Naive thymus-derived CD8-positive, alpha-beta T cell (primary cell): ENCODE measurements at regions not wholly inside any gene's neighbourhood (a gene's known extent, or its start where the extent isn't known, plus 50 kb on each side); places are given as distances from the start of the nearest gene placed in this dataset.
"Not testable (repeated sequence)": the region's sequence is repeated elsewhere in the genome, so short reads cannot be mapped to it uniquely, and the experiment has no call there.

Experiments
- ATAC-seq, 2 donors: fragments of 150-1000 bp; cut with Tn5 transposase in 1 of 2; sonication (Bioruptor Pico), chemical (Tn5 transposase) in 1 of 2; 1 replicate in 1 of 2; 2 replicates in 1 of 2; pipeline ENCODE4 v1.10.0; 2021; ENCODE audit warnings: mild to moderate bottlenecking in 2 of 2, moderate library complexity in 2 of 2
- POLR2A ChIA-PET: fragments of 350-600 bp; sonication (Branson Sonifier 250); formaldehyde crosslinking; loops from one replicate; lab custom pipeline; 2021; ENCODE audit warnings: antibody characterized with exemption; lab: Charles Lee
- DNase-seq, 10 donors: peaks; one replicate each; pipeline versions ENCODE4 v3.0.0 to v3.0.0-alpha.2; 2020 to 2022
- H3K27ac Mint-ChIP-seq, 10 donors: one replicate each; pipeline ENCODE4 v1.8.0; 2020 to 2022; ENCODE audit warnings: mild to moderate bottlenecking in 10 of 10, mixed read lengths in 10 of 10, moderate library complexity in 4 of 10, inconsistent platforms in 1 of 10
- H3K27me3 Mint-ChIP-seq, 5 donors: one replicate each; pipeline ENCODE4 v1.8.0; 2021 to 2022; ENCODE audit warnings: mixed read lengths in 5 of 5
- H3K36me3 Mint-ChIP-seq, 3 donors: one replicate each; pipeline ENCODE4 v1.8.0; 2020 to 2022; ENCODE audit warnings: mixed read lengths in 3 of 3, mild to moderate bottlenecking in 2 of 3, inconsistent platforms in 1 of 3
- H3K4me1 Mint-ChIP-seq, 4 donors: one replicate each; pipeline ENCODE4 v1.8.0; 2021 to 2022; ENCODE audit warnings: mixed read lengths in 4 of 4
- H3K4me3 Mint-ChIP-seq, 10 donors: one replicate each; pipeline ENCODE4 v1.8.0; 2020 to 2022; ENCODE audit warnings: mild to moderate bottlenecking in 10 of 10, mixed read lengths in 10 of 10, moderate library complexity in 6 of 10, inconsistent platforms in 1 of 10
- H3K9me3 Mint-ChIP-seq, 9 donors: one replicate each; pipeline ENCODE4 v1.8.0; 2020 to 2022; ENCODE audit warnings: mixed read lengths in 9 of 9, mild to moderate bottlenecking in 3 of 9, inconsistent platforms in 1 of 9, moderate library complexity in 1 of 9

- Mint-ChIP-seq H3K36me3 (no peaks in the 10 kb centered on the region), H3K4me3 (no peak overlapping the region), H3K4me1 (no peaks in the 10 kb centered on the region), H3K9me3 (peaks cover 5 to 33% (median 10%) of the 10 kb centered on the region in 9 donors), H3K27me3 (no peaks in the 10 kb centered on the region), H3K27ac (no peak overlapping the region)
- DNase-seq (no peak), ATAC-seq (no peak)
- POLR2A ChIA-PET, result no interaction called here
Observed at GRCh38 chr5:23451156-23451555, 56.3 kb upstream of the PRDM9 start.

- Mint-ChIP-seq H3K36me3 (no peaks in the 10 kb centered on the region), H3K27ac (no peak overlapping the region), H3K4me1 (no peaks in the 10 kb centered on the region), H3K4me3 (no peak overlapping the region), H3K27me3 (no peaks in the 10 kb centered on the region), H3K9me3 (peaks cover 0 to 25% (median 8%) of the 10 kb centered on the region in 9 donors)
- no peak for DNase-seq
- ATAC-seq, result no peak
- POLR2A ChIA-PET, result no interaction called here
Observed at GRCh38 chr5:23450187-23450586, 57.2 kb upstream of the PRDM9 start.

- no peak for ATAC-seq
- DNase-seq, result no peak
- Mint-ChIP-seq H3K9me3 (peaks cover 0 to 23% (median 8%) of the 10 kb centered on the region in 9 donors), H3K27ac (no peak overlapping the region), H3K36me3 (no peaks in the 10 kb centered on the region), H3K4me3 (no peak overlapping the region), H3K27me3 (no peaks in the 10 kb centered on the region), H3K4me1 (no peaks in the 10 kb centered on the region)
- POLR2A ChIA-PET, result no interaction called here
Observed at GRCh38 chr5:23448627-23449026, 58.8 kb upstream of the PRDM9 start.

GRCh38 chr5:23446424-23446823 is 61.0 kb upstream of the PRDM9 start:
- Mint-ChIP-seq H3K9me3 (peaks cover 0 to 29% (median 8%) of the 10 kb centered on the region in 9 donors), H3K27me3 (no peaks in the 10 kb centered on the region), H3K27ac (no peak overlapping the region), H3K36me3 (no peaks in the 10 kb centered on the region), H3K4me3 (no peak overlapping the region), H3K4me1 (no peaks in the 10 kb centered on the region)
- DNase-seq (no peak), ATAC-seq (no peak)
- POLR2A ChIA-PET, result no interaction called here

- ATAC-seq, result no peak
- no peak overlapping the region for H3K27ac Mint-ChIP-seq
- H3K4me3 Mint-ChIP-seq, result no peak overlapping the region
- POLR2A ChIA-PET, result no interaction called here
- no peaks in the 10 kb centered on the region for H3K27me3 Mint-ChIP-seq
- no peaks in the 10 kb centered on the region for H3K4me1 Mint-ChIP-seq
- no peak for DNase-seq
- peaks cover under 1 to 37% (median 12%) of the 10 kb centered on the region in 9 donors for H3K9me3 Mint-ChIP-seq
- H3K36me3 Mint-ChIP-seq, result no peaks in the 10 kb centered on the region
Observed at GRCh38 chr5:23445573-23445972, 61.8 kb upstream of the PRDM9 start.

- Mint-ChIP-seq H3K36me3 (no peaks in the 10 kb centered on the region), H3K27ac (no peak overlapping the region), H3K4me3 (no peak overlapping the region), H3K9me3 (peaks cover 4 to 46% (median 10%) of the 10 kb centered on the region in 9 donors), H3K4me1 (no peaks in the 10 kb centered on the region), H3K27me3 (no peaks in the 10 kb centered on the region)
- DNase-seq, result no peak
- POLR2A ChIA-PET, result no interaction called here
- no peak for ATAC-seq
Observed at GRCh38 chr5:23440703-23441102, 66.7 kb upstream of the PRDM9 start.

GRCh38 chr5:23437011-23437410 is 70.4 kb upstream of the PRDM9 start:
- peaks cover 3 to 36% (median 10%) of the 10 kb centered on the region in 9 donors for H3K9me3 Mint-ChIP-seq
- H3K36me3 Mint-ChIP-seq, result no peaks in the 10 kb centered on the region
- H3K4me3 Mint-ChIP-seq, result no peak overlapping the region
- no peaks in the 10 kb centered on the region for H3K4me1 Mint-ChIP-seq
- H3K27ac Mint-ChIP-seq, result no peak overlapping the region
- DNase-seq, result no peak
- ATAC-seq, result no peak
- POLR2A ChIA-PET, result no interaction called here
- H3K27me3 Mint-ChIP-seq, result no peaks in the 10 kb centered on the region

GRCh38 chr5:23433534-23434315 is 73.7 kb upstream of the PRDM9 start:
- POLR2A ChIA-PET, result interaction anchor here (0.7 kb wide), 1 partner anchor 101 kb away, joined by 3 read pairs; no protein-coding TSS in a partner anchor
- no peak for DNase-seq
- ATAC-seq, result no peak
- Mint-ChIP-seq H3K36me3 (no peaks in the 10 kb centered on the region), H3K4me1 (no peaks in the 10 kb centered on the region), H3K9me3 (peaks cover 0 to 20% (median 5%) of the 10 kb centered on the region in 9 donors), H3K27me3 (no peaks in the 10 kb centered on the region), H3K27ac (no peak overlapping the region), H3K4me3 (no peak overlapping the region)

- POLR2A ChIA-PET, result no interaction called here
- H3K27me3 Mint-ChIP-seq, result no peaks in the 10 kb centered on the region
- H3K9me3 Mint-ChIP-seq, result peaks cover 3 to 15% (median 9%) of the 10 kb centered on the region in 9 donors
- H3K36me3 Mint-ChIP-seq, result no peaks in the 10 kb centered on the region
- no peak overlapping the region for H3K4me3 Mint-ChIP-seq
- no peaks in the 10 kb centered on the region for H3K4me1 Mint-ChIP-seq
- no peak for ATAC-seq
- DNase-seq, result no peak
- H3K27ac Mint-ChIP-seq, result no peak overlapping the region
Observed at GRCh38 chr5:23428705-23429104, 78.7 kb upstream of the PRDM9 start.

- DNase-seq, H3K4me3 Mint-ChIP-seq, H3K36me3 Mint-ChIP-seq, H3K4me1 Mint-ChIP-seq, H3K27ac Mint-ChIP-seq, H3K27me3 Mint-ChIP-seq, POLR2A ChIA-PET, ATAC-seq: not testable (repeated sequence)
- peaks cover 6 to 30% (median 13%) of the 10 kb centered on the region in 9 donors for H3K9me3 Mint-ChIP-seq
Observed at GRCh38 chr5:23420214-23420613, 87.2 kb upstream of the PRDM9 start.

- Mint-ChIP-seq H3K9me3 (peaks cover 8 to 33% (median 13%) of the 10 kb centered on the region in 9 donors), H3K4me3 (no peak overlapping the region), H3K4me1 (no peaks in the 10 kb centered on the region), H3K27ac (no peak overlapping the region), H3K27me3 (no peaks in the 10 kb centered on the region), H3K36me3 (no peaks in the 10 kb centered on the region)
- ATAC-seq (no peak), DNase-seq (no peak)
- POLR2A ChIA-PET, result no interaction called here
Observed at GRCh38 chr5:23419115-23419514, 88.3 kb upstream of the PRDM9 start.

- POLR2A ChIA-PET, result no interaction called here
- no peak overlapping the region for H3K4me3 Mint-ChIP-seq
- no peaks in the 10 kb centered on the region for H3K36me3 Mint-ChIP-seq
- DNase-seq, result no peak
- peaks cover 2 to 34% (median 13%) of the 10 kb centered on the region in 9 donors for H3K9me3 Mint-ChIP-seq
- no peaks in the 10 kb centered on the region for H3K4me1 Mint-ChIP-seq
- H3K27ac Mint-ChIP-seq, result no peak overlapping the region
- H3K27me3 Mint-ChIP-seq, result no peaks in the 10 kb centered on the region
- ATAC-seq, result no peak
Observed at GRCh38 chr5:23412515-23412914, 94.9 kb upstream of the PRDM9 start.

GRCh38 chr5:23411994-23412393 is 95.4 kb upstream of the PRDM9 start:
- no peaks in the 10 kb centered on the region for H3K27me3 Mint-ChIP-seq
- no peak overlapping the region for H3K27ac Mint-ChIP-seq
- POLR2A ChIA-PET, result no interaction called here
- H3K4me3 Mint-ChIP-seq, result no peak overlapping the region
- no peaks in the 10 kb centered on the region for H3K4me1 Mint-ChIP-seq
- H3K9me3 Mint-ChIP-seq, result peaks cover 4 to 36% (median 13%) of the 10 kb centered on the region in 9 donors
- DNase-seq (no peak), ATAC-seq (no peak)
- no peaks in the 10 kb centered on the region for H3K36me3 Mint-ChIP-seq

- POLR2A ChIA-PET, result no interaction called here
- Mint-ChIP-seq H3K36me3 (no peaks in the 10 kb centered on the region), H3K4me1 (no peaks in the 10 kb centered on the region), H3K9me3 (peaks cover 4 to 37% (median 10%) of the 10 kb centered on the region in 9 donors), H3K27ac (no peak overlapping the region), H3K4me3 (no peak overlapping the region), H3K27me3 (no peaks in the 10 kb centered on the region)
- ATAC-seq, result no peak
- no peak for DNase-seq
Observed at GRCh38 chr5:23411200-23411599, 96.2 kb upstream of the PRDM9 start.
